ENCODE measurements at regions not wholly inside any gene's neighbourhood (a gene's known extent, or its start where the extent isn't known, plus 50 kb on each side); places are given as distances from the start of the nearest gene placed in this dataset.

DNA sequence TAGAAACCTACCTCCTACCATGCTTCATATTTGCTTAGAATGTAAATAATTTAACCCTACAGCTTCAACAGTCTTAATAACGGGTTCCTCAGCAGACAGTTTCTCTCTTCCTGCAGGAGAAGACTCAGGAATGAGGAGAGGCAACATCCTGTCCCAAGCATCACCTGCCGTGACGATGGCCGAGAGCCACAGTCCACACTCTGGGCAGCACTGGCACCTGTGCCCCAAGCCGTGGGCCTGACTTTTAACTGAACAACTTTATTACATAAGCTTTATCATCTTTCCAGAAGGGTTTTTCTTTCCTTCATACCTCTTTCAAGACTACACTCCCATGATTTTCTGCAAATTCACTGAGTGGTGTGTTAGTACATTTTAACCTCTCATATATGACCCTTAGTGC lies 856.0 kb downstream of the GALR1 start:
- DNase-seq (ENCODE audit: low read depth): no peak

DNA sequence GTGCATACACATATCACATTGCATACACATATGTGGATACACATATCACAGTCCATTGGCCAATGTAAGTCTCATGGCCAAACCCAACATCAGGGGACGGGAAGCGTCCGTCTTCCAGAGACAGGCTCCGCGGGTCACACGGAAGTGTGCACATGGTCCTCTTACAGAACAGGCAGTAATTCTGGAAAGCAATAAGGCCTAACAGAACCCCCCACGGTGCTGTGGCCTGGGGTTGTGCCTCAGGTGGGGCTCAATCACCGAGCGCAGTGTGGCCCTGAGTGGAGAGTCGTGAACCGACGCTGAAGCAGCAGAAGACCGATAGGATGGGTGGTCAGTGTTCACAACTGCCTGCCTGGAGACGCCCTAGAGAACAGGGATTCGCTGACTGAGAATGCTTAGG lies 857.3 kb downstream of the GALR1 start:
- DNase-seq (ENCODE audit: low read depth): no peak

More for the DNA sequence above, 856.0 kb downstream of the GALR1 start:
- TF ChIP-seq, protein P1, sequence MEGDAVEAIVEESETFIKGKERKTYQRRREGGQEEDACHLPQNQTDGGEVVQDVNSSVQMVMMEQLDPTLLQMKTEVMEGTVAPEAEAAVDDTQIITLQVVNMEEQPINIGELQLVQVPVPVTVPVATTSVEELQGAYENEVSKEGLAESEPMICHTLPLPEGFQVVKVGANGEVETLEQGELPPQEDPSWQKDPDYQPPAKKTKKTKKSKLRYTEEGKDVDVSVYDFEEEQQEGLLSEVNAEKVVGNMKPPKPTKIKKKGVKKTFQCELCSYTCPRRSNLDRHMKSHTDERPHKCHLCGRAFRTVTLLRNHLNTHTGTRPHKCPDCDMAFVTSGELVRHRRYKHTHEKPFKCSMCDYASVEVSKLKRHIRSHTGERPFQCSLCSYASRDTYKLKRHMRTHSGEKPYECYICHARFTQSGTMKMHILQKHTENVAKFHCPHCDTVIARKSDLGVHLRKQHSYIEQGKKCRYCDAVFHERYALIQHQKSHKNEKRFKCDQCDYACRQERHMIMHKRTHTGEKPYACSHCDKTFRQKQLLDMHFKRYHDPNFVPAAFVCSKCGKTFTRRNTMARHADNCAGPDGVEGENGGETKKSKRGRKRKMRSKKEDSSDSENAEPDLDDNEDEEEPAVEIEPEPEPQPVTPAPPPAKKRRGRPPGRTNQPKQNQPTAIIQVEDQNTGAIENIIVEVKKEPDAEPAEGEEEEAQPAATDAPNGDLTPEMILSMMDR (conservative IDR thresholded peaks at IDR 0.05; ENCODE audit: low read depth, low read length): no peak
- H3K4me3 ChIP-seq (ENCODE audit: low read depth, low read length): no peak overlapping the region

DNA sequence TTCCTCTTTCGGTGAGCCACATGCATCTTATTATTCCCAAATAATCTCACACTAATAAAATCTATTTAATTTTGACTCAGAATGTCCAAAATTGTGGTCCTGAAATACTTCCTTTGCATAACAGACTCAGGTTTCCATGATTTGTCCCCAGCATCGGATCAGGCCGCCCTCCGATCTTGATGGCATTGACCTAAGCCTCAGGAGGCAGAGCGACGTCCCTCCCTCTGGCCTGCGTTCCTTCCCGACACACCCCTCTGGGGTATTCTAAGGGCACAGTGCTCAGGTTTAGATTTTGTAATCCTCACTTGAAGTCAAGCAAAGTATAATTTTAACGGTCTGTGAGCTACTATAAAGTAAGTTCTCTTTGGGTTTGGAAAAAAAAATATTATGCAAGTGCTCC lies 857.7 kb downstream of the GALR1 start:
- DNase-seq (ENCODE audit: low read depth): no peak
- TF ChIP-seq, protein P1 (conservative IDR thresholded peaks at IDR 0.05; ENCODE audit: low read depth, low read length): no peak
- H3K4me3 ChIP-seq (ENCODE audit: low read depth, low read length): no peak overlapping the region

More for the DNA sequence above, 857.3 kb downstream of the GALR1 start:
- H3K4me3 ChIP-seq (ENCODE audit: low read depth, low read length): no peak overlapping the region
- TF ChIP-seq, protein P1 (conservative IDR thresholded peaks at IDR 0.05; ENCODE audit: low read depth, low read length): no peak

DNA sequence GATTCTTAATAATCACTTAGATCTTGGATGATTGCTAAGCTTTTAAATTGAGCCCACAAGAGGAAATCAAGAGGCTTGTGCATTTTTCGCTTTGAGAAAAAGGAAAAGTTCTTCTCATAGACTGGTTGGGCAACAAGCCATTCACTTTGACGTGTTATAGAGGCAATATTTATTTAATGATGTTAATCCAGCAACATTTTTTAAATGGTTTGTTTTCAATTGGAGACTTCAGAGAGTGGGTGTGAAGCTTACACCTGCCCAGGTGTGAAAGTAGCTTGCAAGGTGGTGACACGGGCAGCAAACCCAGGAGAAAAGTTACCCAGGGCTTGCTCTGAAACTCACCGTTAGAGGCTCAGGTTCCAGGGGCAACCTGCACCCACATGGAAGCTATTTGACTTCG lies 858.9 kb downstream of the GALR1 start:
- TF ChIP-seq, protein P1 (conservative IDR thresholded peaks at IDR 0.05; ENCODE audit: low read depth, low read length): no peak
- no peak for DNase-seq (ENCODE audit: low read depth)
- no peak overlapping the region for H3K4me3 ChIP-seq (ENCODE audit: low read depth, low read length)

DNA sequence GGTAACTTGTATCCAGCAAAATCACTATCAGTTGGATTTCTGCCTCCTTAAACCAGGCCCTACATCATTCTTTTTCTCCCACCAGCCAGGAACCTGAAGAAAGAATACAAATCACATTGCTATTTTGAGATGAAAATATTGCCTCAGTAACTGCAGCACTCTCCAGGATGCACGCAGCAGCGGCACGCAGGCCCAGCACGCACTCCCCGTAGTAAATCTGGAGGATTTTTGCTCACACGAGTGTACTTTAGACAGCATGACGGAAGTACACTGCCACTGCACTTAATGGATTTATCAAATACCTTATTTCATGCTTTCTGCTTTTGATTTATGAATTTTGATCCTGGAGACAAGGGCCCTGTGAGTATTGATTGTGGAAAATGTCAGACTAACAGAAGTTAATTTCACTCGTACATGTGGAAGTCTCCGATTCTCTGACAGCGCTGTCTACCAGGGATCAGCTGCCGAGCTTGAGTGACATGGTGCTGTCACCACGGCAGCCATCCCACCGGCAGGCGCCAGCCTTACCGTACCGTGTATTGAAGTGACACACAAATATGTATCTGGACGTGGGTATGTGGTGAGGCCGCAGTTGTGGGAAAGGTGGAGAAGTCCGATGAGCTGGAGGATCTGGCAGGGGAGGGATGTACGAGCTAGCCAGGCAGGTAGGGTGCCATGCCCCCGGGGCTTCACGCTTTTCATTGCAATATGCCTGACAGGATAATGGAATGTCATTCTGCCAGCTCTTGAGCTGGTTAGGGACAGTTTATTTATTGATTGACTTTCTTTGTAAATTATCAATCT lies 863.7 kb downstream of the GALR1 start:
- TF ChIP-seq, protein P1 (conservative IDR thresholded peaks at IDR 0.05; ENCODE audit: low read depth, low read length): no peak
- DNase-seq (ENCODE audit: low read depth): no peak
- H3K4me3 ChIP-seq (ENCODE audit: low read depth, low read length): no peak overlapping the region

DNA sequence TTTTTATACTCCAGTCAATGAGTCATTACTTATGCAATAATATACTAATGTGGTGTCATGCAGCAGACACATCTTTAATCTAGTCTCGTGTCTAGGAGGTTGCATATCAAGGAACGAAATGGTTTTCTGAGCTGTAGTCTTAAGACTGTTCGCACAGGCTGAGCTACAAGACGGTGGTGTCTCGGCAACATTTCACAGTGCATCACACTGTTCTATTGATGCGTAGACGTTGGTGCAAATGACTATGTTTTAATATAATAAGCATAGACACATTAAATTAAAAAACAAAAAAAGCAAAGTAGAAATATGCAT lies 864.2 kb downstream of the GALR1 start:
- no peak overlapping the region for H3K4me3 ChIP-seq (ENCODE audit: low read depth, low read length)
- TF ChIP-seq, protein P1 (conservative IDR thresholded peaks at IDR 0.05; ENCODE audit: low read depth, low read length): no peak
- DNase-seq (ENCODE audit: low read depth): no peak
